ENCODE measurements at regions not wholly inside any gene's neighbourhood (a gene's known extent, or its start where the extent isn't known, plus 50 kb on each side); places are given as distances from the start of the nearest gene placed in this dataset.

DNA sequence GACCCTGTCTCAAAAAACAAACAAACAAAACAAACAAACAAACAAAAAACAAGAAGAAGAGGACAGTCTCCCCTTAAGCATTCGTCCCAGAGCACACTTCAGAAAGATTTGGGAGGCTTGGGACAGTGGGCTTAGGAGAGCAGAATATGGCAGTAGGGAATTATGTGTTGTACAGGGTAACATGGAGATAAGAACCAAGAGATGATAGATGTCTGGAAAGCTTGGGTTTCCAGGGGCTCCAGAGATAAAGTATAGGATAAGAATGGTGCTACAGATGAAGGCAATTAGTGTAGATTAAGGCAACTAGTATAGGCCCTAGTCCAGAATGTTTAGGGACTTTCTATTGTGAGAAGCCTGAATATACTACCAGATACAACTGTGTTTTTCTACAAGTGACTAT lies 934.9 kb upstream of the AUTS2 start:
- no peak for DNase-seq (ENCODE audit: extremely low read depth in 1 of 2, low read depth in 1 of 2)

DNA sequence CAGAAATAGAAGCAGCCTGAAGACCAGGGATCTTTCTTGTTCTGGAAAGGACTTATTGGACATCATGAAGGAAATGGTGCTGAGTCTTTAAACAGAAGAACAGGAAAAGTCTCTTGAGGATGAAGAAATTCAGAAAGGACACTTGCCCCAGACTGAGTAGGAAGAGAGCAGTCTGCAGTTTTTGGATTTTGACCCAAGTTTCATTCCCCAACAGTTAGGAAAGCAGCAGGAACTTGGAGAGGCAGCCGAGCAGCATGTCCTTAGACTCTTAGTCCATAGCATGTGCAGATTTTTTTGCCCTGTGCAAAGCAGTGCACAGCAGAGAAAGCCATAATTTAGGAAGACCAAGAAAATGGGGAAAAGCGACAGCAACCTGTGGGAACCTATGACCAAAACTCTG lies 927.2 kb upstream of the AUTS2 start:
- DNase-seq (ENCODE audit: extremely low read depth in 1 of 2, low read depth in 1 of 2), result no peak

DNA sequence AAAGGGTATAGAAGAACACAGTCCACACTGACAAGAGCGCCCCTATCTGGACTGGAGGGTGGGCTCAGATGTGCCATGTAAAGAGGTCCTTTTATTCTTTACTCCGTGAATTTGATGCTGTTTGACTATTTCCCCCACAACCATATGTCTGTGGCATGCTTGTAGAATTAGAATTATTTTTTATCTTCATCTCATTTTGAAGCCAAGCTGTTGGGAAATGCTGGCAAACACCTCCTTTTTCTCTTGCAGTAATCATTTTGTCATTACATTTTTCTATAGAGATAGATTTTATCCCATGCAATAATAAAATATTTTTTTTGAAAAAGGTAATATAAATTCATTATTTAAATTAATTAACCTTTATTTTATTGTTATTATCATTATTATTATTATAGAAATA lies 926.6 kb upstream of the AUTS2 start:
- DNase-seq (ENCODE audit: extremely low read depth in 1 of 2, low read depth in 1 of 2), result no peak

DNA sequence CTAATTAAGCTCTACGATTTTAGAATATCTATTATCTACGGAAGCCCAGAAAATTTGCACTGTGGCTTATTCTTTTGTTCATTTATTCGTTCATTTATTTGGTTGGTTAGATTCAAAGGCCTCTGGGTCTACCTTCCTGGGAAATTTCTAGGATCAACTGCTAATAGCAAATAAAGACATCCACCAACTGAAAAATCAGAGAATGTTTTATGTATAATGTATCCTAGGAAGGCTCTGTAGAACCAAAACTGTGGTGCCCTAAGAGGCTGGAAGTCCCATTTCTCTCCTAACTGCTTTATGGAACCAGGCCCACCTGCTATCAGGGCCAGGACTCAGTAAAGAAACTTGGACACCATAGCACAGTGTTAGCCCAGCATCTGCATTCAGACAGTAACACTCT lies 923.4 kb upstream of the AUTS2 start:
- no peak for DNase-seq (ENCODE audit: extremely low read depth in 1 of 2, low read depth in 1 of 2)

DNA sequence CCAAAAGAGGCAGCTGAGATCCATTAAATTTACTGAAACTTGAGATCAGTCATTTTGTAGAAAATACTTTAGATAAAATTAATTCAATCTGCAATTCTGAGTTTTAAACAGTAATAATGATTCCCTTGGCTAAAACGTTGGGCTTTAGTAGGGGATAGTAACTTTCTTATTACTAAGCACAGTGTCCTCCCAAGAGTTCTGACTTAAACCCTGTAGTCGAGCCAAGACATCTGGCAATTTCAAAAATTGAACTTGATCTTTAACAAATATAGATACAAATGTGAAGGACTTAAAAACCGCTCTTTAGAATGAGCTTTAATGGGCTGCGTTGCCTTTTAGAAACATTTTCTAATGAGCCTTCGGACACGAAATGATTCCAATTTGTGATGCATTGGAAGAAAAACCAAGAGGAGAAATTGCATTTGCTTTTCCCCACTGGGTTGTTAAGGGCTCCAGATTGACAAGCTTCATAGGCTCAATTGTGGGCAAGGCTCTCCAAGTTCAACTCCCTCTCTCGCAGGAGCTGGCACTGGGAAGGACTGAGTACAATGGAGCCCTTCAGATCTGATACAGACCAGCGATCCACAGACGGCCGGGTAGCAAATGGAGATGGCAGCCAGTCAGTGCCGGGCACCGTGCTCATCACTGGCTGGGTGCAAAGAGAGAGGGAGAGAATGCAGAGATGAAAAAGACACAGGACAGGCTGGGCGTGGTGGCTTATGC lies 921.3 kb upstream of the AUTS2 start:
- no peak for DNase-seq (ENCODE audit: extremely low read depth in 1 of 2, low read depth in 1 of 2)

DNA sequence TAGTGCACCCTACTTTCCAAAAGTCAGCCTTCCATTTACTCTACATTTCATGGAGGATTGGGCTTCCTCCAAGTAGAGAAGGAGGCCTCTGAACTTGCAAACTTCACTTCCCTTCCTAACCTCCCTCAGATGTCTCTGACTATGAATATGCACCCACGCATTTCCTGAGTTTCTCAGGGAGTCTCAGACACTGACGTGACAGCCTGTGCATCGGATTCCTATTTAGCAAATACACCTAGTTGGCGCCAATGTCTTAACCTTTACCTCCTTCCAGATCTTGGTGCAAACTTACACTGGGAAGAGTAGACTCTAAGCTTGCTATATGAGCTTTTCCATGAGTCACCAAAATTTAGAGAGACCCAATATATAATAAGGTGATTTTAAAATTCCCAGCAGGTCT lies 920.1 kb upstream of the AUTS2 start:
- no peak for DNase-seq (ENCODE audit: extremely low read depth in 1 of 2, low read depth in 1 of 2)

DNA sequence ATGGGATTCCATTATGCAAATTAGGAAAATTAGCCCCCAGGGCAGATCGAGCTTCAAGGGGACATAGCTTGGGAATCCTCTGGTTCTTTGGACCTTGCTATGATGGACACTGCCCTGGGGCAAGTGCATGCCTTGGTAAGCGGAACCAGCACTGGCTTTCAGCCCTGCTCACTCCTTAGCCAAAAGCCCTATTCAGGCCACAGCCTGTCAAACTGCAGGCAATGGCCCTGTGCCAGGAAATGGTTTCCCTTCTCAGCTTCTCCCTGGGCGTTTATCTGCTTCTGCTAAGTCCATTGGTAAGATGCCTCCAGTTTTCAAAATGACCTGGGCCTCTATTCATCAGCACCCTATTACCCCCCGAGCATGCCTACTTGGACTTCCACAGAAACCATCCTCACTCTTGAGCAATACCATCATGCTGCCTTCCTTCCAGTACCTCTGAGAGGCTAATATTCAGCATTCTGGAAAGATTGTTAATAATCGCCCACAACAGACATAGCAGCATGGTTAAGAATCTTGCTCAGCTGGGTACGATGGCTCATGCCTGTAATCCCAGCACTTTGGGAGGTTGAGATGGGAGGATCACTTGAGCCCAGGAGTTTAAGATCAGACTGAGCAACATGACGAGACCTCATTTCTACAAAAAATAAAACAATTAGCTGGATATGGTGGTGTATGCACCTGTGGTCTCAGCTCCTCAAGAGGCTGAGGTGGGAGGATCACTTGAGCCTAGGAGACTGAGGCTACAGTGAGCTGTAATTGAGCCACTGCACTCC lies 918.6 kb upstream of the AUTS2 start:
- no peak for DNase-seq (ENCODE audit: extremely low read depth in 1 of 2, low read depth in 1 of 2)

DNA sequence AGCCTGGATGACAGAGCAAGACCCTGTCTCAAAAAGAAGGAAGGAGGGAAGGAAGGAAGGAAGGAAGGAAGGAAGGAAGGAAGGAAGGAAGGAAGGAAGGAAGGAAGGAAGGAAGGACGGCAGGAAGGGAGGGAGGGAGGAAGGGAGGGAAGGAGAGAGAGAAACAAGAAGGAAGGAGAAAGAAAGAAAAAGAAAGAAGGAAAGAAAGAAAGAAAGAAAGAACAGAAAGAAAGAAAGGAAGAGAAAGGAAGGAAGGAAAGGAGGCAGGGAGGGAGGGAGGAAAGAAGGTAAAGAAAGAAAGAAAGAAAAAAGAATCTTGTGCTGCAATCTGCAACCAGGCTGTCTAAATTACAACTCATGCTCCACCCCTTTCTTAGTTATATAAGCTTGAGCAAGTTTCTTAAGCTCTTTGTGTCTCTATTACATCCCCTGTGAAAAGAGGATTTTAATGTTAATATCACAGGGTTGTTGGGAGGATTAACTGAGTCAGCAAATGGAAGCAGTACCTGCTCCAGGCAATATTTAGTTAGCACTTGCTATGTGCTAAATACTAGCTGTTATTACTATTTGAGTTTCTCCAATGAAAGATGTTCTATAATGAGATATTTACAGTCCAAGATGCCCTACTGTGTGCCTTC lies 917.9 kb upstream of the AUTS2 start:
- DNase-seq (ENCODE audit: extremely low read depth in 1 of 2, low read depth in 1 of 2), result no peak

DNA sequence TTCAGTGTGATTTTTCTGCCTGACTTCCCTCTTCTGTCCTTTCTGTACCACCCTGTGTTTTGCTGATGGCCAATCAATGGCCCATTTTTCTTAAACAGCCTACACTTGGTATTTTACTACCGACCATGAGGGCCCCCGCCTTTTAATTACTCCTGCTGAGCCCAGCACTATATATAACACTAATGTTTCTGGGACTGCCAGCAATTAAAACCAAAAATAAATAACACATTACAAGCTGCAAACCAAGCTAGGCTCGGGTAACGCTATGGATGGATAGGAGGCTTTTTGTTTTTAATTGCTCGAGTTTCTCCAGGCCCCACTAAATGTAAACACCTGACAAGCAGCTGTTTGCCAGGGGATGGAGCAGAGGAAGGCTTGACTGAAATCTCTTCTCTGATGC lies 915.4 kb upstream of the AUTS2 start:
- no peak for DNase-seq (ENCODE audit: extremely low read depth in 1 of 2, low read depth in 1 of 2)

DNA sequence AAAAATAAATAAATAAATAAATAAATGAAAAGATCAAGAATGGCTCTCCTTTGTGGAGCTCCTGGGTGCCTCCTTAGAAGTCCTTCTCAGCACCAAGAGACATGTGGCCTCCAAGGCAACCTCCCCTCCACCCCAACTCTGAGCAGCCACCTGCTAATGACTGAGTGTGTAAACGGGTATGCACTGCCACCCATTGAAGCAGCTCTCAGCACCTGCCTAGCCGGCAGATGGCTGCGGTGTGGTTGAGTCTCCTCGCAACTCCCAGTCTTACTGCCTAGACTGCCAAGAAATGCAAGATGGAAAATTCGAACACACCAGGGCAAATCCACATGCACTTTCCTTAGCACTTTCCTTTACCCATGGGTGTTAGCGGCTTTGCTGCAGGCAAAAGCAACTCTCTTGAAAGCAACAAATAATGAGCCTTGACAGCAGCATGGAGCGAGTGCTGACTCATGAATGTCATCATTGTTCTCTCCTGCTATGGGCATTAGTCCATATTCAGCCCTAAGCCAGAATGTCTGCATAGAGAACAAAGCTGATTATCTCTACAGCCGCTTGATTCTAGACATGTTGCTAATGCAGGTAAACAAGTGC lies 913.9 kb upstream of the AUTS2 start:
- no peak for DNase-seq (ENCODE audit: extremely low read depth in 1 of 2, low read depth in 1 of 2)

DNA sequence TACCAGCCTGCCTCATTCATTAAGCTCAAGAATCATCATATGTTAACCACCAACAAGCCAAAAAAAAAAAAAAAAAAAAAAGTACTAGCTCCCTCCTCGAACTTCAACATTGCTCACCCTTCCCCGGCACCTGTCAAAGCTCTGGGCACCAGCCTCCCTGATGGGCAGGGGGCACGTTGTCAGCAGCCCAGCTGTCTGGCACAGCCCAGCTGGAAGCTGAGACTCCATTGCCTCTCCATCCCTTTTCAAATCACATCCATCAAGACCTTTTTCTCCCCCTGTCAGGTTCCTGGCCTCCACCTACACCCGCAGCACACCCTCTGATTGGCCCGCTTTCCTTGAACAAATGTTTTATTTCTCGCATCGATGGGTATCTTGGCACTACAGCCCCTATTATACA lies 913.3 kb upstream of the AUTS2 start:
- no peak for DNase-seq (ENCODE audit: extremely low read depth in 1 of 2, low read depth in 1 of 2)

DNA sequence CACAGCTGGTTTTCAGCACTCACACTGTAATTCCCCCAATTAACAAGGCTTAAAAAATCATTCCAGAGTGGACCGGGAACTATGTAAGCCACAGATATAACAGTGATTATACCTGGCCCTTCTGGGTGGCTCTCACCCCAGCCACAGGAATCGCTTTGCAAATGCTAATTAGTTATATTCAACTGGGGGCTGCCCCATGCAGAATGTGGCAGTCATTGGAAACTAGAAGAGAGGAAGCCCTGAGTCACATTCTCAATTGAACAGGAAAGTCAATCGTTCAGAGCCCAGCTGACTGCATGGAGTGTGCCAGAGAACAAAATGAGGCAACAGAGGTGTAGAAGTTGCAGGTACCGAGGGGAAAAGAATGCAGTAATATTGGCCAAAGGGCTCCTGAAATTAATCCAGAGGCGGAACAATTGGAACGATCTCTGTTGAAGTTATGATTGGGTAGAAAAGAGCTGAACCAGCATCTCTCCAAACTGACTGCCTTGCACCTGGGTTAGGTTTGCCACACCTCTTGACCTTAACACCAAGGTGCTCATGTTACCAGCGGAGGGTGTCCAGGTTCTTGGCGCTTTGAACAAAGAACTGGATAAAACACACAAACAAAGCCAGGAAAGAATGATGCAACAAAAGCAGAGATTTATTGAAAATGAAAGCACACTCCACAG lies 909.7 kb upstream of the AUTS2 start:
- no peak for DNase-seq (ENCODE audit: extremely low read depth in 1 of 2, low read depth in 1 of 2)

DNA sequence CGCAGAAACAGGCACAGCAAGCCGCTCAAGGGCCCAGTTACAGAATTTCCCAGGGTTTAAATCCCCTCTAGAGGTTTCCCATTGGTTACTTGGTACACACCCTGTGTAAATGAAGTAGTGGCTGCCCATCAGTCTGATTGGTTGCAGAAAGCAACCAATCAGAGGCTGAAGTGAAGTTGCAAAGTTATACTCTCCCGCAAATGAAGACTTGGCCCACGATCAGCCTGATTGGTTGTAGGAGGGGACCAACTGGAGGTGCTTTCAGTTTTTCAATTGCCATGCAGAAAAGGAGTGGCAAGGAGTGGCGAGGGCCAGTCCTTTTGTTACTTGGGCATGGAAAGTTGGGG lies 909.2 kb upstream of the AUTS2 start:
- no peak for DNase-seq (ENCODE audit: extremely low read depth in 1 of 2, low read depth in 1 of 2)

DNA sequence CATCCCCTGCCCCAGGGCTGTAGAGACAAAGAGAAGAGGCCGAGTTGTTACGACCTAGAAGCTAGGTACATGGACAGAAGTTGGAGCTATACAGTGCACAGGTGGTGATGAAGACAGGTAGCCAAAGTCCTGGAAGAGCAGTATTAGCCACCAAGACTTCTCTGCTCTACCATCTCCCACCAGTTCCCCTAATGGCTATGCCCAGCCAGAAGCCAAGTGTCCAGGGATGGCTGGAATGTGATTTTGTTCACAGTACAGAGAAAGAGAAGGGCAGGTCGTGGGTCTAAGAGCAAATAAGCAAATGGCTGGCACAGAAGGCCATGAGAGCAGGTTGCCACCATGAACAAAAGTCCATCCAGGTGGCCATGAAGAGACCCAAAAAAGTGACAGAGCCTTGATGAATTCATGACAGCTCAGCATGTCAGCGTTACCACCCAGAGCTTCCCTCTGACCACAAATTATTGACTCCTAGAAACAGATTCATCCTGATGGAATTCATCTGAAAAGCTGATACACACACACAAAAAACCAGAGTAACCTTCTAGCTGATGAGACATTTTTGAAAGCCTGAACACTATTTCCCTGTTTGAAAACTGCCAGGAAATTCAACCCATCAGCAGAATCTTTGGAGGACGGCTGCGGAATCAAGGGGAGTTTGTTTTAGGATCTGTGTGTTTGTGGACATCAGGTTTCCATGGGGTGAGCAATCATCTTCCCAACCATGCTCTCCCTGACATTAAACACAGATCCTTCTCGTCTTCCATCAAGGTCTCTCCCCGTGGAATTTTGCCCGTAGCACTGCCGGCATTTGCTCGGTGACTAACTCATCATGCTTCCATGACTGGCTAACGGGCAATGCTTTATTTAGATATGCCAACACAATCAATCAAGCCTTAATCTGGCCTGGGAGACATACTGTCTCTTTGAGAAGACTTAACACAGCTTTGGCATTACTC lies 906.7 kb upstream of the AUTS2 start:
- DNase-seq (ENCODE audit: extremely low read depth in 1 of 2, low read depth in 1 of 2), result no peak

DNA sequence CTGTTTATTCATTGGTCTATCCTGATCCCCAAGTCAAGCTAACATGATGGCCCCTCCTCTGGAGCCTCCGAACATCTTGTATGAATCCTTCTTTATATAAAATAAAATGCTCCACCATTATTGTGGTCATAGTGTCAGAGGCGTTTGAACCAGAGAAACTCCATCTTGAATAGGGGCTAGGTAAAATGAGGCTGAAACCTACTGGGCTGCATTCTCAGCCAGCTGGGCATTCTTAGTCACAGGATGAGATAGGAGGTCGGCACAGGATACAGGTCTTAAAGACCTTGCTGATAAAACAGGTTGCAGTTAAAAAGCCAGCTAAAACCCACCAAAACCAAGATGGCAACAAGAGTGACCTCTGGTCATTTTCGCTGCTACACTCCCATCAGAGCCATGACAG lies 905.8 kb upstream of the AUTS2 start:
- no peak for DNase-seq (ENCODE audit: extremely low read depth in 1 of 2, low read depth in 1 of 2)

DNA sequence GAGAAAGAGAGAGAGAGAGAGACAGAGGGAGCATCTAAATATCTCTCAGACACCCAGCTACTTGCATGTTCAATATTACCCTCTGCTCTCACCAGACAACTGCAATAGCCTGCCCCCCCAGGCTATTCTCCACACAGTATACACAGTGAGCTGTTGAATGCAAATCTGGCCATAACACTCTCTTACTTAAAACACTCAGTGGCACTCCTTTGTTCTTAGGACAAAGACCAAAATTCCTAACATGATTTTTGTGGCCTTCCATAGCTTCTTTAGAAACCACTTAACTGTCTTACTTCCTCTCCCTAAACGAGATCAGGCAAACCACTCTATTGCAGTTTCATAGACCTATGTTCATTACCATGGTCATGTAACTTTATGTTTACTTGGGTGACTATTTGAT lies 903.6 kb upstream of the AUTS2 start:
- no peak for DNase-seq (ENCODE audit: extremely low read depth in 1 of 2, low read depth in 1 of 2)

DNA sequence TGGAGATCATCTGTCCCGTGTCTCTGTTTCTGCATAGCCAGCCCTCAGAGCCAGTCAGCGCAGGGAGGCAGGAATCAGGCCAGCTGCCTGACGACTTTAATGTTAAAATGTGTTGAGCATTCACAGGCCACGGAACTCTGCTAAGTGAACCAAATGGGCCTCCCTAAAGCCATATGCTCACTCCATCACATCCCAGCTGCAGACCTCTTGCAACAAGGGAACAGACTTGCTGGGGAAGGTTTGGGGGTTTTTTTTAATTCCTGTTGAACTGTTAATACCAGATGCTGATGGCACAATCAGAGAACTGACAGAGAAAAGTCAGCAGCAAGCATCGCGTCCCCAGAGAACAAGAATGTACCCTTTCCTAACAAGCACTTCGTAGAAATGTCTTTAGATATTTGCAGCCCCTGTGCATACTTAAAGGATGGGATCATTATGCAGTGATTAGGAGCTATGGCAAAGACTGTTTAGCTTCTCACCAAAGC lies 900.4 kb upstream of the AUTS2 start:
- DNase-seq (ENCODE audit: extremely low read depth in 1 of 2, low read depth in 1 of 2), result no peak

DNA sequence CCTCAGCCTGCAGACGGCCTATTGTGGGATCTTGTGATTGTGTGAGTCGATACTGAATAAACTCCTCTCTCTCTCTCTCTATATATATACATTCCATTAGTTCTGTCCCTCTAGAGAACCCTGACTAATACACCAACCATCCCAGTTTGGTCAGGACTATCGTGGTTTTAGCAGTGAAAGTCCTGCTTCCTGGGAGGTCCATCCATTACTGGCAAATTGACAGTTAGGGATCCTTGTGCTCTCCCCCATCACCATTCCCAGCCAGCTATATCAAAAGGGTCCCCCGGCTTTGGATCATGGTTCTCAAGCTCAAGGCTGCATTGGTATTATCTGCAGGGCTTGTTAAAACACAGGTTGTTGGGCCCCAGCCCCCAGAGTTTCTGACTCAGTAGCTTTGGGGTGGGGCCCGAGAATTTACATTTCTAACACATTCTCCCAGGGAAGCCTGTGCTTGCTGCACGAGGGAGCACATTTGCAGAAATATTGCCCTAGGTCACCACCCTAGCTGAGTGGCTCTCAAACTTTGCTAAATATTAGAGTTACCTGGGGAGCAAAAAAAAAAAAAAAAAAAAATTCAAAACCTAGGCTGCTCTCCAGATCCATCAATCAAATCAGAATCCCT lies 899.1 kb upstream of the AUTS2 start:
- no peak for DNase-seq (ENCODE audit: extremely low read depth in 1 of 2, low read depth in 1 of 2)

DNA sequence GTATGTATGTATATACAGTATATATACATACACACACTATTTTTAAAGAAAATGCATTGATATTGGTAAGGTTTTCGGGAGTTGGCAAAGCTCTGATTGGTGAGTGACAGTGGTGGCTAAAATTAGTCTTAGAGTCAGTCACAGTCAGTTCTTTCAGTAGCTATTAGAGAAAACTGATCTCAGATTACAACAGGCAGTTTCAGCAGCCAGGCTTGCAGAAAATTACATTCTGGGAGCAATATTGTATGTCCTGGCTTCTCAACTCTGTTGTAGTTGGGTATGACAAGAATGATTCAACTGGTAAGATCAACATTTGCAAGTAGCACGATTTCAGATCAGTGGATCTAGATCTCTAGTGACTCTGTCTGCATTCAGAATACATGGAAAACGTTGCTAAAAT lies 897.9 kb upstream of the AUTS2 start:
- DNase-seq (ENCODE audit: extremely low read depth in 1 of 2, low read depth in 1 of 2), result no peak

DNA sequence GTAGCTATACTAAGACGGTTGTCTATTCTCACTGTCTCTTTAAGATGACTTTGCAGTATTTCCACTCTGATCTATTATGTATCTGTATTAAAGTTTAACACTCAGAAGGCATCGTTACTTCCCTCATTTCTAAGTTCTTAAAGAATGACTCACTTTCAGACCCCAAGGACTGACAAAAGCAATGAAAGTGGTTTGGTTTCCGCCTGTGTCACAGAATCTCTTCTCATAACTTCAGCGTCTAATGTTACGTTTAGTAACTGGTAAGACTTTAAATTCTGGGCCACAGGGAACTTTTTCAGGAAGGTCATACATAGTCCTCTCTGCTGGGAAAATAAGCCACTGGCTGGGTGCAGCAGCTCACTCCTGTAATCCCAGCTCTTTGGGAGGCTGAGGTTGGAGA lies 892.0 kb upstream of the AUTS2 start:
- no peak for DNase-seq (ENCODE audit: extremely low read depth in 1 of 2, low read depth in 1 of 2)
